KMS-11 (cell line): ENCODE measurements at regions not wholly inside any gene's neighbourhood (a gene's known extent, or its start where the extent isn't known, plus 50 kb on each side); places are given as distances from the start of the nearest gene placed in this dataset.

Source experiments
- H2AFZ ChIP-seq: fragments of 200-600 bp; sonication (generic); 2 replicates; pipeline ENCODE4 v1.6.1; 2016; ENCODE audit warnings: antibody characterized with exemption, mixed run types, low read depth
- H3K27ac ChIP-seq: fragments of 200-600 bp; sonication (generic); 2 replicates; pipeline ENCODE4 v1.6.1; 2016; ENCODE audit warnings: mild to moderate bottlenecking, mixed run types
- H3K27me3 ChIP-seq: fragments of 200-600 bp; sonication (generic); 2 replicates; pipeline ENCODE4 v1.6.1; 2017; ENCODE audit warnings: mild to moderate bottlenecking, low read depth, mixed run types, moderate library complexity; ENCODE audit not compliant: insufficient read depth
- H3K36me3 ChIP-seq: fragments of 200-600 bp; sonication (generic); 2 replicates; pipeline ENCODE4 v1.6.1; 2017; ENCODE audit warnings: mild to moderate bottlenecking, mixed run types; ENCODE audit not compliant: insufficient read depth
- H3K4me1 ChIP-seq: fragments of 200-600 bp; sonication (generic); 2 replicates; pipeline ENCODE4 v1.6.1; 2016; ENCODE audit warnings: mild to moderate bottlenecking, low read depth, mixed run types; ENCODE audit not compliant: poor library complexity, severe bottlenecking
- H3K4me2 ChIP-seq: fragments of 200-600 bp; sonication (generic); 2 replicates; pipeline ENCODE4 v1.7.0; 2016; ENCODE audit warnings: mild to moderate bottlenecking, mixed run types
- H3K4me3 ChIP-seq: fragments of 200-600 bp; sonication (generic); IDR thresholded peaks from 2 replicates; pipeline ENCODE4 v1.6.1; 2017; ENCODE audit warnings: low read depth, low read length, mixed read lengths; ENCODE audit not compliant: insufficient read depth
- H3K79me2 ChIP-seq: fragments of 200-600 bp; sonication (generic); 2 replicates; pipeline ENCODE4 v1.6.1; 2016; ENCODE audit warnings: low read depth, mixed run types; ENCODE audit not compliant: insufficient read depth
- H3K9ac ChIP-seq: fragments of 200-600 bp; sonication (generic); 2 replicates; pipeline ENCODE4 v1.6.1; 2016; ENCODE audit warnings: mild to moderate bottlenecking, mixed run types
- H4K20me1 ChIP-seq: fragments of 200-600 bp; sonication (generic); 2 replicates; pipeline ENCODE4 v1.6.1; 2016; ENCODE audit warnings: mild to moderate bottlenecking, mixed run types; ENCODE audit not compliant: insufficient read depth
- TF ChIP-seq, protein P1 (sequence below): fragments of 200-600 bp; sonication (generic); conservative IDR thresholded peaks from 2 replicates; pipeline ENCODE4 v1.6.1; 2017; ENCODE audit warnings: low read depth, mild to moderate bottlenecking, antibody characterized with exemption, low read length, moderate library complexity, mixed read lengths

DNA sequence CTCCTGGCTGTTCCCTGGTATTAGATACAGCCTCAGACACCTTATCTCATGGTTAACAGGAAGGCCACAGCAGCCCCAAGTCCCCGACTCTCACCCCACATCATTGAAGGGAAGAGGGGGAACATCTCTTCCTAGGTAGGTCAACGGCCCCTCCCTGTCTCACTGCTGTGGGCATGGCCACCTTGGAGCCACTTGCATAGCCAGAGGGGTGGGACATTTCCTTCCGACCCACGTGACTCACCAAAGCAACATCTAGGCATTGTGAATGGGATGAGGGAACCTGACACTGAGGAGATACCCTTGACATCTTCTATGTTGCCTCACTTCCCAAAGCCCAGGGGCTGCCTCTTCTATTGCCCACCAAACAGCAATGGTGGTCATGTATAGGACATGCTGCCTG, 68.5 kb upstream of the GPR26 start:
- H3K27ac ChIP-seq: no peak overlapping the region
- no peaks in the 10 kb centered on the region for H3K36me3 ChIP-seq
- H3K27me3 ChIP-seq: no peaks in the 10 kb centered on the region
- H3K9ac ChIP-seq: no peak overlapping the region
- no peaks in the 10 kb centered on the region for H3K4me1 ChIP-seq
- TF ChIP-seq, protein P1, sequence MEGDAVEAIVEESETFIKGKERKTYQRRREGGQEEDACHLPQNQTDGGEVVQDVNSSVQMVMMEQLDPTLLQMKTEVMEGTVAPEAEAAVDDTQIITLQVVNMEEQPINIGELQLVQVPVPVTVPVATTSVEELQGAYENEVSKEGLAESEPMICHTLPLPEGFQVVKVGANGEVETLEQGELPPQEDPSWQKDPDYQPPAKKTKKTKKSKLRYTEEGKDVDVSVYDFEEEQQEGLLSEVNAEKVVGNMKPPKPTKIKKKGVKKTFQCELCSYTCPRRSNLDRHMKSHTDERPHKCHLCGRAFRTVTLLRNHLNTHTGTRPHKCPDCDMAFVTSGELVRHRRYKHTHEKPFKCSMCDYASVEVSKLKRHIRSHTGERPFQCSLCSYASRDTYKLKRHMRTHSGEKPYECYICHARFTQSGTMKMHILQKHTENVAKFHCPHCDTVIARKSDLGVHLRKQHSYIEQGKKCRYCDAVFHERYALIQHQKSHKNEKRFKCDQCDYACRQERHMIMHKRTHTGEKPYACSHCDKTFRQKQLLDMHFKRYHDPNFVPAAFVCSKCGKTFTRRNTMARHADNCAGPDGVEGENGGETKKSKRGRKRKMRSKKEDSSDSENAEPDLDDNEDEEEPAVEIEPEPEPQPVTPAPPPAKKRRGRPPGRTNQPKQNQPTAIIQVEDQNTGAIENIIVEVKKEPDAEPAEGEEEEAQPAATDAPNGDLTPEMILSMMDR: no peak
- H3K4me2 ChIP-seq: no peak overlapping the region
- no peak overlapping the region for H2AFZ ChIP-seq
- no peaks in the 10 kb centered on the region for H3K79me2 ChIP-seq
- no peak overlapping the region for H3K4me3 ChIP-seq
- no peaks in the 10 kb centered on the region for H4K20me1 ChIP-seq

DNA sequence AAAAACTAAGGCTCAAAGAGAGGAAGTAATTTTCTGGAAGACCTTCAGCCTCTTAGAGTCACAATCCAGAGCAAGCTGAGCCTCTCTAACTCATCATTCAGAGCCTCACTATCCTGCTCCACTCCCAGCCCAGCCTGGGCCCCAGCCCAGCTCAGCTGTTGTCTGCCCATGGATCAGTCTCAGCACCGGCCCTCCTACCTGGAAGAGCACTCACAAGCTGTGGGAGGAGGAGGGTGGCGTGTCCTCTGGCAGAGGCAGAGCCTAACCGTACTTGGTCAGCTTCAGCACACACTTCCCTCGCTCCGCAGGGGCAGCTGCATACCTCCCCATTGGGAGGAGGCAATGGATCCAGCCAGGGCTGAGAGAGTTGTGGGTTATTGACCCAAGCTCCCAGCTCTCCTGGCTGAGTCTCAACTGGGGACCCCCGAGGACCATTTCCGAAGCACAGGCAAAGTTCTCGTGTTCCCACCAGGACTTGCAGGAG, 66.7 kb upstream of the GPR26 start:
- no peak overlapping the region for H3K9ac ChIP-seq
- H2AFZ ChIP-seq: no peak overlapping the region
- no peaks in the 10 kb centered on the region for H3K4me1 ChIP-seq
- TF ChIP-seq, protein P1: no peak
- H3K4me3 ChIP-seq: no peak overlapping the region
- H3K79me2 ChIP-seq: no peaks in the 10 kb centered on the region
- H3K27ac ChIP-seq: no peak overlapping the region
- no peaks in the 10 kb centered on the region for H3K36me3 ChIP-seq
- no peaks in the 10 kb centered on the region for H4K20me1 ChIP-seq
- no peak overlapping the region for H3K4me2 ChIP-seq
- no peaks in the 10 kb centered on the region for H3K27me3 ChIP-seq

DNA sequence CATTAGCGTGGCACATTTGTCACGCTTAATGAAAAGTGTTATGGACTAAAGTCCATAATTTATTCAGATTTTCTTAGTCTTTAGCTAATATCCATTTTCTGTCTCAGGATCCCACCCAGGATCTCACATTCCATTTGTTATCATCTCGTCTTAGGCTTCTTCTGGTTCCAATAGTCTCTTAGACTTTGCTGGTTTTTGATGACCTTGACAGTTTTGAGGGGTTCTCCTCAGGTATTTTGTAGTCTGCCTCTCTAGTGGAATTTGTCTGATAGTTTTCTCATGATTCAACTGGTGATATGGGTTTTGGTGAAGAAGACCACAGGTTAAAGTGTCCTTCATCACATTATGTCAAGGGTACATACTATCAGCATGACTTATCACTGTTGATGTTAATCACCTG, 66.0 kb upstream of the GPR26 start:
- H3K4me2 ChIP-seq: no peak overlapping the region

DNA sequence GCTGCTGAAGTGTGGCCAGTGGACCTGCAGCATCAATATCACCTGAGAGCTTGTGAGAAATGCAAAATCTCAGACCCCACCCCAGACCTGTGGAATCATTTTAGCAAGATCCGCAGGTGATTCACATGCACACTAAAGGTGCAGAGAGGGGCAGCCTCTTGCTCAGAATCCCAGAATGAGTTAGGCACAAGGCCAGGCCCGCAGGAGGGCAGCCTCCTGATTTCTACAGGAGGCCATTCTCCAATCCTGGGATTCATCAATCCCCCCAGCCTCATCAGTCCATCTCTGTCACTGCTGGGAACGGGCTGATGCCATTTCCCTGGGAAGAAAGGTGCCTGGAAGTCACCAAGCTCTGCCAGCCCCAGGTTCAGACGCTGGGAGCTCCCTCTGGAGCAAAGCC, 63.0 kb upstream of the GPR26 start:
- Histone ChIP-seq H3K9ac (no peak overlapping the region), H3K4me2 (no peak overlapping the region), H3K36me3 (no peaks in the 10 kb centered on the region), H3K79me2 (no peaks in the 10 kb centered on the region), H4K20me1 (no peaks in the 10 kb centered on the region), H3K4me3 (no peak overlapping the region), H3K27ac (no peak overlapping the region), H2AFZ (no peak overlapping the region), H3K27me3 (no peaks in the 10 kb centered on the region), H3K4me1 (no peaks in the 10 kb centered on the region)
- TF ChIP-seq, protein P1: no peak

More for the DNA sequence above, 66.0 kb upstream of the GPR26 start:
- Histone ChIP-seq H3K79me2 (no peaks in the 10 kb centered on the region), H4K20me1 (no peaks in the 10 kb centered on the region), H3K27me3 (no peaks in the 10 kb centered on the region), H3K27ac (no peak overlapping the region), H3K4me1 (no peaks in the 10 kb centered on the region), H3K4me3 (no peak overlapping the region), H3K36me3 (no peaks in the 10 kb centered on the region), H3K9ac (no peak overlapping the region), H2AFZ (no peak overlapping the region)
- TF ChIP-seq, protein P1: no peak
